Mesenchymal stem cell (in vitro differentiated cells and primary cell): ENCODE measurements at regions not wholly inside any gene's neighbourhood (a gene's known extent, or its start where the extent isn't known, plus 50 kb on each side); places are given as distances from the start of the nearest gene placed in this dataset.

Experiments
- DNase-seq: peaks from one replicate; pipeline ENCODE4 v3.0.0-alpha.2; 2013
- H2AFZ ChIP-seq: one replicate; pipeline ENCODE4 v1.6.1; 2013; ENCODE audit warnings: low read depth, mild to moderate bottlenecking, control low read depth, inconsistent platforms, low read length, moderate library complexity
- H2AK5ac ChIP-seq: 2 replicates; pipeline ENCODE4 v1.6.1; 2013; ENCODE audit warnings: low read length, moderate library complexity, mild to moderate bottlenecking, inconsistent platforms; ENCODE audit not compliant: severe bottlenecking
- H2BK120ac ChIP-seq: one replicate; pipeline ENCODE4 v1.6.1; 2013; ENCODE audit warnings: low read depth, mild to moderate bottlenecking, inconsistent platforms, low read length, moderate library complexity
- H2BK12ac ChIP-seq, 2 experiments: one replicate each; pipeline ENCODE4 v1.6.1; 2013; ENCODE audit warnings: inconsistent platforms in 2 of 2, low read length in 2 of 2, mild to moderate bottlenecking in 2 of 2, moderate library complexity in 2 of 2, control low read depth in 1 of 2
- H2BK15ac ChIP-seq: one replicate; pipeline ENCODE4 v1.6.1; 2013; ENCODE audit warnings: mild to moderate bottlenecking, low read depth, inconsistent platforms; ENCODE audit not compliant: poor library complexity, severe bottlenecking
- H2BK5ac ChIP-seq: 2 replicates; pipeline ENCODE4 v1.6.1; 2013; ENCODE audit warnings: low read depth, mild to moderate bottlenecking, low read length, control low read depth, inconsistent platforms; ENCODE audit not compliant: poor library complexity, severe bottlenecking
- H3K14ac ChIP-seq, 2 experiments: one replicate each; pipeline ENCODE4 v1.6.1; 2013; ENCODE audit warnings: inconsistent platforms in 2 of 2, low read length in 2 of 2, control low read depth in 1 of 2, mild to moderate bottlenecking in 1 of 2, moderate library complexity in 1 of 2
- H3K18ac ChIP-seq, 2 experiments: one replicate each; pipeline ENCODE4 v1.6.1; 2013; ENCODE audit warnings: inconsistent platforms in 2 of 2, low read length in 2 of 2, control low read depth in 1 of 2, low read depth in 1 of 2, mild to moderate bottlenecking in 1 of 2
- H3K23ac ChIP-seq, 2 experiments: one replicate each; pipeline ENCODE4 v1.6.1; 2013; ENCODE audit warnings: inconsistent platforms in 2 of 2, low read length in 2 of 2, mild to moderate bottlenecking in 2 of 2, moderate library complexity in 2 of 2, control low read depth in 1 of 2
- H3K27ac ChIP-seq: 2 replicates; pipeline ENCODE4 v1.5.1; 2013; ENCODE audit warnings: mild to moderate bottlenecking, moderate library complexity, low read length, control low read depth, inconsistent platforms; ENCODE audit not compliant: poor library complexity, severe bottlenecking
- H3K27me3 ChIP-seq, 2 experiments: 2 replicates each; pipeline versions ENCODE4 v1.6.1 to v1.7.0; 2013; ENCODE audit warnings: low read length in 2 of 2, mild to moderate bottlenecking in 2 of 2, moderate library complexity in 2 of 2, control low read depth in 1 of 2, inconsistent platforms in 1 of 2; ENCODE audit not compliant: control insufficient read depth in 1 of 2, insufficient read depth in 1 of 2
- H3K36me3 ChIP-seq, 2 experiments: 2 replicates each; pipeline versions ENCODE4 v1.6.1 to v1.7.0; 2013; ENCODE audit warnings: low read length in 2 of 2, control low read depth in 1 of 2, inconsistent platforms in 1 of 2, low read depth in 1 of 2, mild to moderate bottlenecking in 1 of 2; ENCODE audit not compliant: insufficient read depth in 2 of 2, control insufficient read depth in 1 of 2
- H3K4ac ChIP-seq, 2 experiments: one replicate each; pipeline ENCODE4 v1.6.1; 2013; ENCODE audit warnings: inconsistent platforms in 2 of 2, low read length in 2 of 2, mild to moderate bottlenecking in 2 of 2, moderate library complexity in 2 of 2, control low read depth in 1 of 2, low read depth in 1 of 2
- H3K4me1 ChIP-seq: 2 replicates; pipeline ENCODE4 v1.6.1; 2013; ENCODE audit warnings: low read depth, low read length, control low read depth; ENCODE audit not compliant: control insufficient read depth, insufficient read depth
- H3K4me2 ChIP-seq: 2 replicates; pipeline ENCODE4 v1.6.1; 2013; ENCODE audit warnings: low read length, mild to moderate bottlenecking, inconsistent platforms; ENCODE audit not compliant: poor library complexity, severe bottlenecking
- H3K4me3 ChIP-seq, 2 experiments: 2 replicates each; pipeline versions ENCODE4 v1.5.1 to v1.7.0; 2013; ENCODE audit warnings: low read length in 2 of 2, mild to moderate bottlenecking in 2 of 2, control low read depth in 1 of 2, low read depth in 1 of 2; ENCODE audit not compliant: insufficient read depth in 1 of 2
- H3K79me1 ChIP-seq: replicated peaks from 2 replicates; pipeline ENCODE4 v1.6.1; 2013; ENCODE audit warnings: mild to moderate bottlenecking, control low read depth, low read length, inconsistent platforms; ENCODE audit not compliant: poor library complexity, severe bottlenecking
- H3K9ac ChIP-seq: 2 replicates; pipeline ENCODE4 v1.7.0; 2013; ENCODE audit warnings: mild to moderate bottlenecking, low read length, moderate library complexity
- H3K9me3 ChIP-seq: 2 replicates; pipeline ENCODE4 v1.7.0; 2013; ENCODE audit warnings: mild to moderate bottlenecking, low read length; ENCODE audit not compliant: control insufficient read depth
- H4K8ac ChIP-seq: one replicate; pipeline ENCODE4 v1.6.1; 2013; ENCODE audit warnings: inconsistent platforms, mild to moderate bottlenecking, low read length, moderate library complexity
- H4K91ac ChIP-seq: one replicate; pipeline ENCODE4 v1.6.1; 2013; ENCODE audit warnings: mild to moderate bottlenecking, low read length, inconsistent platforms
- WGBS: methylation state at CpG from one replicate; pipeline ENCODE4 v1.1.7; 2013; ENCODE audit warnings: mixed read lengths; 5-methylcytosine and 5-hydroxymethylcytosine counted together

GRCh38 chr5:103827976-103828375 lies 265.4 kb upstream of the NUDT12 start:
- Histone ChIP-seq H3K36me3 (no peaks in the 10 kb centered on the region), H3K79me1 (no peaks in the 10 kb centered on the region), H2AK5ac (no peak overlapping the region), H3K4ac (no peak overlapping the region), H3K4me1 (no peaks in the 10 kb centered on the region), H2BK120ac (no peak overlapping the region), H3K4me3 (no peak overlapping the region), H3K4me2 (no peak overlapping the region), H3K14ac (no peak overlapping the region), H4K8ac (no peak overlapping the region), H3K27me3 (no peaks in the 10 kb centered on the region), H3K23ac (no peak overlapping the region), H2AFZ (peak overlapping the region; percentile 42), H3K9ac (no peak overlapping the region), H2BK5ac (no peak overlapping the region), H2BK12ac (no peak overlapping the region), H2BK15ac (no peak overlapping the region), H3K27ac (no peak overlapping the region), H3K18ac (no peak overlapping the region), H3K9me3 (no peaks in the 10 kb centered on the region), H4K91ac (no peak overlapping the region)
- DNase-seq, result no peak
- WGBS, result 89% methylated on average over 2 of the region's 4 CpGs

- Histone ChIP-seq H3K27me3 (no peaks in the 10 kb centered on the region), H3K9me3 (no peaks in the 10 kb centered on the region), H2BK5ac (no peak overlapping the region), H3K79me1 (no peaks in the 10 kb centered on the region), H3K4me2 (no peak overlapping the region), H3K27ac (no peak overlapping the region), H2BK15ac (no peak overlapping the region), H3K23ac (no peak overlapping the region), H3K4ac (no peak overlapping the region), H3K18ac (no peak overlapping the region), H4K8ac (no peak overlapping the region), H3K4me1 (no peaks in the 10 kb centered on the region), H2AFZ (no peak overlapping the region), H2AK5ac (no peak overlapping the region), H2BK120ac (no peak overlapping the region), H4K91ac (no peak overlapping the region), H3K4me3 (no peak overlapping the region), H3K9ac (no peak overlapping the region), H2BK12ac (no peak overlapping the region), H3K36me3 (no peaks in the 10 kb centered on the region), H3K14ac (no peak overlapping the region)
- WGBS, result over 99% methylated on average over 5 of the region's 5 CpGs
- no peak for DNase-seq
Measured at GRCh38 chr5:103821361-103821760, 258.8 kb upstream of the NUDT12 start.

- H3K4ac ChIP-seq, result no peak overlapping the region
- H3K4me3 ChIP-seq, result no peak overlapping the region
- H3K14ac ChIP-seq, result no peak overlapping the region
- no peak overlapping the region for H2BK120ac ChIP-seq
- H4K91ac ChIP-seq, result no peak overlapping the region
- H3K18ac ChIP-seq, result no peak overlapping the region
- DNase-seq, result peak; percentile 52
- H2BK15ac ChIP-seq, result no peak overlapping the region
- no peak overlapping the region for H3K4me2 ChIP-seq
- no peak overlapping the region for H4K8ac ChIP-seq
- no peaks in the 10 kb centered on the region for H3K36me3 ChIP-seq
- H2AK5ac ChIP-seq, result no peak overlapping the region
- H3K9ac ChIP-seq, result no peak overlapping the region
- H3K23ac ChIP-seq, result no peak overlapping the region
- H3K27me3 ChIP-seq, result no peaks in the 10 kb centered on the region
- WGBS, result 59% methylated on average over 1 of the region's 3 CpGs
- no peak overlapping the region for H2BK5ac ChIP-seq
- no peak overlapping the region for H2BK12ac ChIP-seq
- H3K79me1 ChIP-seq, result no peaks in the 10 kb centered on the region
- no peaks in the 10 kb centered on the region for H3K4me1 ChIP-seq
- no peaks in the 10 kb centered on the region for H3K9me3 ChIP-seq
- no peak overlapping the region for H2AFZ ChIP-seq
- no peak overlapping the region for H3K27ac ChIP-seq
Measured at GRCh38 chr5:103808464-103809106, 246.0 kb upstream of the NUDT12 start.

GRCh38 chr5:103804711-103805110 lies 242.1 kb upstream of the NUDT12 start:
- H3K27ac ChIP-seq, result no peak overlapping the region

More at GRCh38 chr5:103804711-103805110, 242.1 kb upstream of the NUDT12 start:
- DNase-seq, result no peak
- no peak overlapping the region for H3K4me3 ChIP-seq
- no peaks in the 10 kb centered on the region for H3K36me3 ChIP-seq
- H3K27me3 ChIP-seq, result no peaks in the 10 kb centered on the region
- H3K4me1 ChIP-seq, result no peaks in the 10 kb centered on the region
- H3K79me1 ChIP-seq, result no peaks in the 10 kb centered on the region
- no peak overlapping the region for H2BK15ac ChIP-seq
- H2BK12ac ChIP-seq, result no peak overlapping the region
- H3K9ac ChIP-seq, result no peak overlapping the region
- H4K8ac ChIP-seq, result no peak overlapping the region
- H4K91ac ChIP-seq, result no peak overlapping the region
- WGBS, result 71% methylated on average over 2 of the region's 2 CpGs
- no peaks in the 10 kb centered on the region for H3K9me3 ChIP-seq
- no peak overlapping the region for H2BK5ac ChIP-seq
- H2AK5ac ChIP-seq, result no peak overlapping the region
- H3K14ac ChIP-seq, result no peak overlapping the region
- H3K18ac ChIP-seq, result peak overlapping the region in 1 of 2 experiments; percentile 20
- H3K4me2 ChIP-seq, result no peak overlapping the region
- no peak overlapping the region for H2AFZ ChIP-seq
- H3K4ac ChIP-seq, result no peak overlapping the region
- H3K23ac ChIP-seq, result no peak overlapping the region
- H2BK120ac ChIP-seq, result no peak overlapping the region
